ENCODE measurements at regions not wholly inside any gene's neighbourhood (a gene's known extent, or its start where the extent isn't known, plus 50 kb on each side); places are given as distances from the start of the nearest gene placed in this dataset.

DNA sequence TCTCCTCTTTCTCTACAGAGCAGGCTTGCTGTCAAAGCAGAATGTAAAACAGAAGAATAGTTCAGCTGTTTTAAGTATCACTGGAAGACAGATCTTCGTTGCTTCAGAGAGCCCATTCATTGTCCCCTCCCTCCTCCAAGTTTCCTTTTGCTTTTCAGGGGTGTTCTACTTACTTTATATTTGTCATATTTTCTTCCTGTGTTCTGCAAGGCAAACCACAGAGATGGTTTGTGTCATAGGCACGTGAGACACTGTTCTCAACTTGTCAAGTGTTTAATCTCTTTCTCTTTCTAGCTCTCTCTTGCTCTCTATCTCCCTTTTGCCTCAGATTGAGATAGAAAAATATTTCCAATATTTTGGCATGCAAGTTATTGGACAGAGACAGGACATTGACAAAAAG, 228.9 kb upstream of the DEFB112 start (continued):
- TF ChIP-seq ZNF561 (tag by site-specific recombination; IDR thresholded peaks at IDR 0.05; ENCODE audit: borderline replicate concordance) (no peak), ZBTB44 (tag by site-specific recombination; IDR thresholded peaks at IDR 0.05) (no peak), ZBTB10 (tag by site-specific recombination; IDR thresholded peaks at IDR 0.05) (no peak), ZNF416 (tag by site-specific recombination; IDR thresholded peaks at IDR 0.05) (no peak), ZNF280D (tag by site-specific recombination; IDR thresholded peaks at IDR 0.05) (no peak), GLI2 (tag by site-specific recombination; IDR thresholded peaks at IDR 0.05; ENCODE audit: borderline replicate concordance, low read depth) (no peak), ZBTB8A (tag by site-specific recombination; IDR thresholded peaks at IDR 0.05) (no peak), ZNF341 (tag by site-specific recombination; IDR thresholded peaks at IDR 0.05; ENCODE audit: low read depth) (no peak), ZNF843 (tag by site-specific recombination; IDR thresholded peaks at IDR 0.05) (no peak), GLIS2 (tag by site-specific recombination; IDR thresholded peaks at IDR 0.05) (no peak), ZNF560 (tag by site-specific recombination; IDR thresholded peaks at IDR 0.05; ENCODE audit: borderline replicate concordance) (no peak), ZNF132 (tag by site-specific recombination; IDR thresholded peaks at IDR 0.05; ENCODE audit: borderline replicate concordance) (no peak)

DNA sequence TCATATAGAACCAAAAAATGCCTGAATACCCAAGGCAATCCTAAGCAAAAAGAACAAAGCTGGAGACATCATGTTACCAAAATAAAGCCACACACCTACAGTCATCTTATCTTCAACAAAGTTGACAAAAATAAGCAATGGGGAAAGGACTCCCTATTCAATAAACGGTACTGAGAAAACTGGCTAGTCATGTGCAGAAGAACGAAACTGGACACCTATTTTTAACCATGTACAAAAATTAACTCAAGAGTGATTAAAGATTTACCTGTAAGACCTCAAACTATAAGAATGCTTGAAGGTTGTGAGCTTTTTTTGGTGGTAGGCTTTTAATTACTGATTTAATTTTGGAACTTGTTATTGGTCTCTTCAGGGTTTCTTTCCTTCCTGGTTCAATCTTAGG, 236.0 kb upstream of the DEFB112 start:
- POLR2A ChIA-PET: no interaction called here
- Histone ChIP-seq H3K27ac (ENCODE audit: extremely low read depth, low read depth, low read length) (no peak overlapping the region), H3K36me3 (ENCODE audit: control insufficient read depth in 2 of 2, insufficient read depth in 1 of 2, low read length in 2 of 2) (no peaks in the 10 kb centered on the region), H3K4me3 (ENCODE audit: low read depth, low read length) (no peak overlapping the region), H3K4me1 (ENCODE audit: control insufficient read depth, insufficient read depth, low read length) (no peaks in the 10 kb centered on the region), H3K9me3 (ENCODE audit: control insufficient read depth, insufficient read depth, low read depth, low read length) (no peaks in the 10 kb centered on the region)
- CTCF ChIA-PET: no interaction called here
- TF ChIP-seq ZNF596 (tag by site-specific recombination; IDR thresholded peaks at IDR 0.05): no peak
- TF ChIP-seq ZNF600 (tag by site-specific recombination; IDR thresholded peaks at IDR 0.05): no peak
- TF ChIP-seq, protein P1, sequence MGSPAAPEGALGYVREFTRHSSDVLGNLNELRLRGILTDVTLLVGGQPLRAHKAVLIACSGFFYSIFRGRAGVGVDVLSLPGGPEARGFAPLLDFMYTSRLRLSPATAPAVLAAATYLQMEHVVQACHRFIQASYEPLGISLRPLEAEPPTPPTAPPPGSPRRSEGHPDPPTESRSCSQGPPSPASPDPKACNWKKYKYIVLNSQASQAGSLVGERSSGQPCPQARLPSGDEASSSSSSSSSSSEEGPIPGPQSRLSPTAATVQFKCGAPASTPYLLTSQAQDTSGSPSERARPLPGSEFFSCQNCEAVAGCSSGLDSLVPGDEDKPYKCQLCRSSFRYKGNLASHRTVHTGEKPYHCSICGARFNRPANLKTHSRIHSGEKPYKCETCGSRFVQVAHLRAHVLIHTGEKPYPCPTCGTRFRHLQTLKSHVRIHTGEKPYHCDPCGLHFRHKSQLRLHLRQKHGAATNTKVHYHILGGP (tag by site-specific recombination; IDR thresholded peaks at IDR 0.05): no peak
- TF ChIP-seq MZF1 (tag by site-specific recombination; IDR thresholded peaks at IDR 0.05; ENCODE audit: borderline replicate concordance): no peak
- TF ChIP-seq GLI2 (tag by site-specific recombination; IDR thresholded peaks at IDR 0.05; ENCODE audit: borderline replicate concordance, low read depth): no peak
- no peak for TF ChIP-seq ZNF658 (tag by site-specific recombination; IDR thresholded peaks at IDR 0.05)
- TF ChIP-seq SP2 (tag by site-specific recombination; IDR thresholded peaks at IDR 0.05): no peak
- no peak for TF ChIP-seq RBAK (tag by site-specific recombination; IDR thresholded peaks at IDR 0.05)
- no peak for TF ChIP-seq KLF7 (tag by site-specific recombination; IDR thresholded peaks at IDR 0.05; ENCODE audit: borderline replicate concordance)
- no peak for TF ChIP-seq ZBTB10 (tag by site-specific recombination; IDR thresholded peaks at IDR 0.05)
- TF ChIP-seq ZNF10 (tag by site-specific recombination; IDR thresholded peaks at IDR 0.05): no peak
- no peak for TF ChIP-seq KLF16 (tag by site-specific recombination; IDR thresholded peaks at IDR 0.05)
- no peak for TF ChIP-seq GLIS1 (tag by site-specific recombination; IDR thresholded peaks at IDR 0.05)

All from HEK293 (cell line).